ENCODE measurements at regions not wholly inside any gene's neighbourhood (a gene's known extent, or its start where the extent isn't known, plus 50 kb on each side); places are given as distances from the start of the nearest gene placed in this dataset.

- no peak for DNase-seq
These were observed 68.3 kb downstream of the CEBPB start for GRCh38 chr20:50258790-50259483.

GRCh38 chr20:50259705-50260478 is 69.3 kb downstream of the CEBPB start:
- no peak for DNase-seq

- DNase-seq: no peak
These were observed 70.0 kb downstream of the CEBPB start for GRCh38 chr20:50260479-50261221.

GRCh38 chr20:50261471-50262212 is 71.0 kb downstream of the CEBPB start:
- no peak for DNase-seq

GRCh38 chr20:50263831-50264230 is 73.2 kb downstream of the CEBPB start:
- DNase-seq: no peak

- no peak for DNase-seq
These were observed 74.0 kb downstream of the CEBPB start for GRCh38 chr20:50264534-50265145.

- no peak for DNase-seq
These were observed 74.8 kb downstream of the CEBPB start for GRCh38 chr20:50265245-50265946.

- DNase-seq: no peak
These were observed 75.8 kb downstream of the CEBPB start for GRCh38 chr20:50266293-50267040.

- no peak for DNase-seq
These were observed 76.6 kb downstream of the CEBPB start for GRCh38 chr20:50267041-50267865.

GRCh38 chr20:50267866-50268219 is 77.2 kb downstream of the CEBPB start:
- no peak for DNase-seq

GRCh38 chr20:50269091-50270033 is 78.7 kb downstream of the CEBPB start:
- no peak for DNase-seq

GRCh38 chr20:50270034-50270395 is 79.4 kb downstream of the CEBPB start:
- no peak for DNase-seq

- no peak for DNase-seq
These were observed 79.9 kb downstream of the CEBPB start for GRCh38 chr20:50270569-50270968.

GRCh38 chr20:50271176-50271575 is 80.5 kb downstream of the CEBPB start:
- no peak for DNase-seq

GRCh38 chr20:50271612-50272011 is 81.0 kb downstream of the CEBPB start:
- no peak for DNase-seq

GRCh38 chr20:50272030-50272723 is 81.5 kb downstream of the CEBPB start:
- DNase-seq: no peak

- DNase-seq: no peak
These were observed 82.3 kb downstream of the CEBPB start for GRCh38 chr20:50272724-50273446.

All from T-helper 2 cell (primary cell).